ENCODE measurements at regions not wholly inside any gene's neighbourhood (a gene's known extent, or its start where the extent isn't known, plus 50 kb on each side); places are given as distances from the start of the nearest gene placed in this dataset.

- DNase-seq (ENCODE audit: low read depth) = no peak
These were observed 105.0 kb downstream of the PTPRS start for GRCh38 chr19:5235458-5236219.

GRCh38 chr19:5234412-5234811 is 106.2 kb downstream of the PTPRS start:
- no peak for DNase-seq (ENCODE audit: low read depth)

DNA sequence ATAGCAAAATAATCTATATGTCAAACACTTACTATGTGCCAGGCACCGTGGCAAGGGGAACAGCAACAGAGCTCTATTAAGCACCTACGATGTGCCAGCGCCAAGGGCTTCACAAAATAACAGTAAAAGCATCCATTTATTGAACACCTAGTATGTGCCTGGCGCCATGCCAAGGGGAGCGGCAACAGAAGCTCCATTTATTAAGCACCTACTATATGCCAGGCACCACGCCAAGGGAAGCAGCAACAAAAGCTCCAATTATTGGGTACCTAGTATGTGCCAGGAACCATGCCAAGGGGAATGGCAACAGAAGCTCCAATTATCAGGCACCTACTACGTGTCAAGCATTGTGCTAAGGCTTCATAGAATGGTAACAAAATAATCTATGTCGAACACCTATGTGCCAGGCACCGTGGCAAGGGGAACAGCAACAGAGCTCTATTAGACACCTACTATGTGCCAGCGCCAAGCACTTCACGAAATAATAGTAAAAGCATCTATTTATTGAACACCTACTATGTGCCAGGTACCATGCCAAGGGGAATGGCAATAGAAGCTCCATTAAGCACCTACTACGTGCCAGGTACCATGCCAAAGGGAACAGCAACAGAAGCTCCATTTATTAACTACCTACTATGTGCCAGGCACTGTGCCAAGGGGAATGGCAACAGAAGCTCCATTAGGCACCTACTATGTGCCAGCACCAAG is 107.7 kb downstream of the PTPRS start:
- DNase-seq (ENCODE audit: low read depth) = no peak

- no peak for DNase-seq (ENCODE audit: low read depth)
These were observed 108.5 kb downstream of the PTPRS start for GRCh38 chr19:5231857-5232678.

DNA sequence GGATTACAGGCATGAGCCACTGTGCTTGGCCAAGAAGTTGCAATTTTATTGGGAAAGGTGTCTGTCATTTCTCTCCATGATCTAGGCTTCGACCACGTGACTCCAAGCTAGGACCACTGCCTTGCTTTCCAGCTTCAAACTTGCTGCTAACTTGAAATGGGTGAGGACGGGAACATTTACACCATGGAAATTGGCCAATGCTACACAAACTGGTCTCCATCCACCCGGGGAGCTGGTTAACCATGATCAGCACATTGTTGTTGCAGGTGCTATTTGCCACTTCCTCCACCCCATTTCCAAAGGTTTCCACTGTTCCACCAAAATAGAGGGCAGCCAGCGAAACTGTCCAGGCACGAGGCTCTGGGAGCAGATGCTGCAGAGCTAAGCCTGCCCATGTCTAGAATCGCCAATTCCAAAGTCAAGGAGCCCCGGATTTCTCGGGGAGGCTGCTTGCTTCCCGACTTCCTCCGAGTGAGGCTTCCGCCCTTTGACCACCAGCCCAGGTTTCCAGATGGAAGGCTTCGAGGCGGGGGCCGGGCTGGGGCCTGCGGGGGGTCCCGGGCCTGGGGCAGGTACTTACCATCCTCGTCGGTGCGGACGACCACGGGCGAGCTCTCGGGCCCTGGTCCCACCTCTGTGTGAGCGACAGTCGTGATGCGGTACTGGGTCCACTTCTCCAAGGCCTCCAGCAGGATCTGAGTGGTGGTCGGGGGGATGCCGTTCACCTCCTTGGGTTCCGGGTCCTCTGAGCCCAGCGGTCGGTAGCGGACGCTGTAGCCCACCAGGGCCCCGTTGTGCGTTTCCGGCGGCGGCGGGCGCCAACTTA is 109.7 kb downstream of the PTPRS start:
- no peak for DNase-seq (ENCODE audit: low read depth)

- no peak for DNase-seq (ENCODE audit: low read depth)
These were observed 110.8 kb downstream of the PTPRS start for GRCh38 chr19:5229778-5230335.

- DNase-seq (ENCODE audit: low read depth) = no peak
These were observed 111.5 kb downstream of the PTPRS start for GRCh38 chr19:5228932-5229777.

- no peak for DNase-seq (ENCODE audit: low read depth)
These were observed 112.1 kb downstream of the PTPRS start for GRCh38 chr19:5228490-5228889.

GRCh38 chr19:5225486-5226345 is 114.9 kb downstream of the PTPRS start:
- no peak for DNase-seq (ENCODE audit: low read depth)

DNA sequence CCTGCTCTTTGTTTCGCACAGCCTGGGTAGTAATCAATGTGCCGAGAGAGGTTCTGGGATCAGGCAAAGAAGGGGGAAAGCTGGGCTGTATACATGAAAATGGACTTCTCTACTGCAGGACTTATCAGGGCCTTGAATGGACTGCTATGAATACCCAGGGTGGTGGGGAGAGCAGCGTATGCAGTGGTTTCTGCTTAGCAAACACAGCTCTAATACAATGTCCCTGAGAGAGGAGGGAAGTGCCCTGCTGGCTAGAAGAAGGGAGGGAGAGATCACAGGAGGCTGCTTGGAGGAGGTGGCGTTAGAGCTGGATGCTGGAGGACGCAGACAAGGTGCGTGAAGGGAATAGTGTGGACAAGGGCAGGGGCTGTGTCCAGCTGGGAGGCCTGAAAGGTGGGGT is 116.1 kb downstream of the PTPRS start:
- no peak for DNase-seq (ENCODE audit: low read depth)

GRCh38 chr19:5222821-5223321 is 117.7 kb downstream of the PTPRS start:
- DNase-seq (ENCODE audit: low read depth) = no peak

DNA sequence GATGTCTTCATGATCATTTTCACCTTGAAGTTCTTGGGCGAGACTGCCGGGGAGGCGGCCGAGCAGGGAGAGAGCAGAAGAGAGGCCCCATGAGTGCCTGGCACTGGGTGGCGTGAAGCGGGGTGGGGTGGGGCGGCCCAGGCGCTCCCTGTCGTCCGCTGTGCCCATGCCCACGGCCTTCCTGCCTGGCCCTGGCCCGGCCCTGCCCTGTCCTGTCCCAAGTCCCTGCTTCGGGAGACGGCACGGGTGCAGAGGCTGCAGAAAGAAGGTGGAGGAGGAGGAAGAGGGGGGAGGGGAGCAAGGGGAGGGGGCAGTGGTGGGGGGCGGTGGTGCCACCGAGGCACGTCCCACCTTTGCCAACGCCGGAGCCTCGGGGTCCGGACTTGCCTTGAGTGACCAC is 118.4 kb downstream of the PTPRS start:
- no peak for DNase-seq (ENCODE audit: low read depth)

DNA sequence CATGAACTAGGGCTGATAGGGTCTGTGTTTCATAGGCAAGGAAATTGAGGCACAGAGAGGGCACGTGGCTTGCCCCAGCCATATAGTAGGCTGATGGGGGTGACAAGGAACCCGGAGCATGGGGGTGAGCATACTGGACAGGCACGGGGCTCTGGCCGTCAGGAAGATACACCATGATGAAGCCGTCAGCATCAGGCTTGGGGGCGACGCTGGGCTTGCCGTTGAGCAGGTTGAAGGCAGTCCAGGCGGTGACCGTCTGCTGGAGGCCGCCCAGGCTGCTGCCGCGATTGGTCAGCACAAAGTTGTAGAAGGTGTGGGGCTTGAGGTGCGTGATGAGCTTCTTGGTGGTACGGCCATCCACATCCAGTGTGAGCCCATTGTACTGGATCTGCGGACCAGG is 119.7 kb downstream of the PTPRS start:
- DNase-seq (ENCODE audit: low read depth) = no peak

- DNase-seq (ENCODE audit: low read depth) = no peak
These were observed 120.3 kb downstream of the PTPRS start for GRCh38 chr19:5220361-5220760.

- no peak for DNase-seq (ENCODE audit: low read depth)
These were observed 120.9 kb downstream of the PTPRS start for GRCh38 chr19:5219551-5220304.

DNA sequence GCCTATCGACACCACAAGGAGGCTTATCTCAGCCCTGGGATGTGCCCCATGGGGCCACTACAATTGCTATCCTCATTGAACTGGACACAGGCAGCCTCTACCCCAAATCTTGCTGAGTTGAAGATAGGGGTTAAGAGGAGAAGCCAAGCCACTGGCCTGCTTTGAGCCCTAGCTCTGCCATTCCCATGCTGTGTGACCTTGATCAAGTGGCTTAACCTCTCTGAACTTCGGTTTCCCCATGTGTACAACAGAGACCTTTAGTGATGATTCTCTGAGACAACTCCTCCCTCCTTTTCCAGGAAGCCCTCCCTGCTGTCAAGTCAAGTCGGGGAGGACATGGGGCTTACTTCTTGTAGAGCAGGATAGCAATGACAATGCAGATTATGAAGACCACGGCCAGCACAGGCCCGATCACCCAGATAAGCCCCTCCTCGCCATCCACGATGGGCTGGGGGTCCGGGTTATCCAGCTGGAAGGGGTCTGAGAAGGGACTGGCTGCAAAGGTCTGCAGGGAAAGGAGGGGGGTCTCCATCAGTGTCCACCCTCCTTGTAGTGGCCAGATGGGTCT is 121.6 kb downstream of the PTPRS start:
- no peak for DNase-seq (ENCODE audit: low read depth)

DNA sequence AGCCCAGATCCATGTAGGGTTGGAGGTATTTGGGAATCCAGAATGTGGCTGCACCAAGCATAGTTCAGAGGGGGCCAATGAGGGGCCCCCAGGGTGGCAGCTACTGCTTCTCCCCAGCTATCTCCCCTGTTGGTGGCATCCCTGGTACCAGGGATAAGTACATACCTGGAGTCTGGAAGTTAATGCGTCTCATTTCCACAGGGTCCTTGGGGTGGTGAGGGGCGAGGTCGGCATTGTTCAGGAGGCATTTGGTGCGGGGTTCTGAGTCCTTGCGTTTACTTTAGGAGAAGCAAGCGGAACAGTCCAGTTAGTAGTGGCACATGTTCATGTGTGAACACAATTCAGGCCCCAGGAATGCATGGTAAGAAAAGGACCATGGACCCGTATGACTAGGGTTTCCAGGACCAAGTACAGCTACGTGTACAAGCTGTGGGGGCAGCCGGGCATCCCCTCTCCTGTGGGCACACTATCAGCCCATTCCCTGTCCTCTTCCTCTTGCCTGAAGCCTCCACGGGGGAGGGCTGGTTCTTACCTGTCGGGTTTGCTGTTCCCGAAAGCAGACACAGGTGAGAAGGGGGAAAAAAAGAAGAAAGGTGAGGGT is 122.3 kb downstream of the PTPRS start:
- no peak for DNase-seq (ENCODE audit: low read depth)

DNA sequence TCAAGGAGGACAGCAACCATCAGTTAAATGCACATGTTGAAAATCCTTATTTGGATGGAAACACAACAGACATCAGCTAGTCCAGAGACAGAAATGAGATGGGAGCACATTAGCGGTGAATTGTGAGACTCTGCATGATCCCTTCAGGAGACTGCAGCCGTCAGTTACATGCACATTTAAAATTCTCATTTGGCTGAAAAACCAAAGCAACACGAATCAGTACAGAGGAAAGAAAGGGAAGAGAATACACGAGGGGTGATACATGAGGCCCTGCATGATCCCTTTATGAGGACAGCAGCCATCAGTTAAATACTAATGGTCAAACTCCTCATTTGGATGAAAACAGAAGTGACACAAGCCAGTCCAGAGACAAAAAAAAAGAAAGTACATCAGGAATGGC is 123.4 kb downstream of the PTPRS start:
- DNase-seq (ENCODE audit: low read depth) = no peak

Measured in activated T-cell treated with anti-CD3 and anti-CD28 coated beads for 24 hours (primary cell).